MM.1S (cell line): ENCODE measurements at regions not wholly inside any gene's neighbourhood (a gene's known extent, or its start where the extent isn't known, plus 50 kb on each side); places are given as distances from the start of the nearest gene placed in this dataset.

Experiments used
- DNase-seq: peaks from one replicate; pipeline ENCODE4 v3.0.0-alpha.2; 2015
- H2AFZ ChIP-seq: fragments of 300-600 bp; sonication (generic); 2 replicates; pipeline ENCODE4 v1.6.0; 2016; ENCODE audit warnings: antibody characterized with exemption, low read length
- H3F3A ChIP-seq: fragments of 300-600 bp; sonication (generic); 2 replicates; pipeline ENCODE4 v1.6.1; 2016; ENCODE audit warnings: mild to moderate bottlenecking, antibody characterized with exemption, low read length, moderate library complexity, mixed read lengths; ENCODE audit not compliant: insufficient read depth
- H3K27ac ChIP-seq: fragments of 300-600 bp; sonication (generic); 2 replicates; pipeline ENCODE4 v1.5.1; 2016; ENCODE audit warnings: mild to moderate bottlenecking, low read length
- H3K27me3 ChIP-seq: fragments of 300-600 bp; sonication (generic); replicated peaks from 2 replicates; pipeline ENCODE4 v1.6.0; 2016; ENCODE audit warnings: low read length; ENCODE audit not compliant: insufficient read depth
- H3K36me3 ChIP-seq: fragments of 300-600 bp; sonication (generic); replicated peaks from 2 replicates; pipeline ENCODE4 v1.6.1; 2016; ENCODE audit warnings: mild to moderate bottlenecking, low read length, mixed read lengths; ENCODE audit not compliant: insufficient read depth
- H3K4me1 ChIP-seq: fragments of 300-600 bp; sonication (generic); 2 replicates; pipeline ENCODE4 v1.6.1; 2016; ENCODE audit warnings: low read length, mixed read lengths
- H3K4me2 ChIP-seq: fragments of 300-600 bp; sonication (generic); 2 replicates; pipeline ENCODE4 v1.6.0; 2016; ENCODE audit warnings: low read depth, low read length
- H3K4me3 ChIP-seq: fragments of 300-600 bp; sonication (generic); 2 replicates; pipeline ENCODE4 v1.5.1; 2016; ENCODE audit warnings: low read length, mixed read lengths
- H3K79me2 ChIP-seq: fragments of 300-600 bp; sonication (generic); 2 replicates; pipeline ENCODE4 v1.6.1; 2016; ENCODE audit warnings: mixed run types, low read length, mixed read lengths
- H3K9ac ChIP-seq: fragments of 300-600 bp; sonication (generic); 2 replicates; pipeline ENCODE4 v1.6.1; 2016; ENCODE audit warnings: low read length, mixed read lengths
- H3K9me2 ChIP-seq: fragments of 300-600 bp; sonication (generic); replicated peaks from 2 replicates; pipeline ENCODE4 v1.6.1; 2016; ENCODE audit warnings: mild to moderate bottlenecking, low read length, mixed read lengths; ENCODE audit not compliant: insufficient read depth
- H3K9me3 ChIP-seq: fragments of 300-600 bp; sonication (generic); replicated peaks from 2 replicates; pipeline ENCODE4 v1.6.1; 2016; ENCODE audit warnings: mild to moderate bottlenecking, low read length, mixed read lengths; ENCODE audit not compliant: insufficient read depth
- H4K20me1 ChIP-seq: fragments of 300-600 bp; sonication (generic); 2 replicates; pipeline ENCODE4 v1.6.1; 2016; ENCODE audit warnings: mild to moderate bottlenecking, low read length, moderate library complexity, mixed read lengths; ENCODE audit not compliant: insufficient read depth
- EZH2 ChIP-seq: fragments of 300-600 bp; sonication (generic); optimal IDR thresholded peaks from 2 replicates; pipeline ENCODE3; 2017; ENCODE audit warnings: low read depth, mild to moderate bottlenecking, antibody characterized with exemption, low read length, mixed read lengths
- EZH2phosphoT487 ChIP-seq: fragments of 300-600 bp; sonication (generic); IDR thresholded peaks from 2 replicates; pipeline ENCODE4 v1.6.1; 2018; ENCODE audit warnings: antibody characterized with exemption, low read length
- TF ChIP-seq, protein P1 (sequence below): fragments of 300-600 bp; sonication (generic); IDR thresholded peaks from 2 replicates; pipeline ENCODE4 v1.5.1; 2016; ENCODE audit warnings: antibody characterized with exemption, low read length, mixed read lengths

DNA sequence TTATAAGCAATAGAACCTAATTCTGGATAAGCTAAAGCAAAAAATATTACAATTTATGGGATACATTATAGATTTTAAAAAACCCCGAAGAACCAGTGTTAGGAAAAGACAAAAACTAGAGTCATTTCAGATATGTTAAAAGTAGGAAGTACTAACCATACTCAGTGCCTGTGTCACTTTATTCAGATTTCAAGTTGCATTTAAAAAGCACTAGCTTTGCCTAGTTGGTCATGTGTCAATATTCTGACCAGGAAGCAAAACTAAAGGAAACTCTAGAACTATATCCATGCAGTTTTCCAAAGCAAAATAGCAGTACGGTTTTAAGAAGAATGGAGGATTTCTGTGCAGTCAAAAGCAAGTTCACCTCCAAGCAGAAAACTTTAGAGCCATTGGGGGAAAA, 88.4 kb downstream of the RAP2B start:
- no peaks in the 10 kb centered on the region for H3K4me1 ChIP-seq
- TF ChIP-seq, protein P1, sequence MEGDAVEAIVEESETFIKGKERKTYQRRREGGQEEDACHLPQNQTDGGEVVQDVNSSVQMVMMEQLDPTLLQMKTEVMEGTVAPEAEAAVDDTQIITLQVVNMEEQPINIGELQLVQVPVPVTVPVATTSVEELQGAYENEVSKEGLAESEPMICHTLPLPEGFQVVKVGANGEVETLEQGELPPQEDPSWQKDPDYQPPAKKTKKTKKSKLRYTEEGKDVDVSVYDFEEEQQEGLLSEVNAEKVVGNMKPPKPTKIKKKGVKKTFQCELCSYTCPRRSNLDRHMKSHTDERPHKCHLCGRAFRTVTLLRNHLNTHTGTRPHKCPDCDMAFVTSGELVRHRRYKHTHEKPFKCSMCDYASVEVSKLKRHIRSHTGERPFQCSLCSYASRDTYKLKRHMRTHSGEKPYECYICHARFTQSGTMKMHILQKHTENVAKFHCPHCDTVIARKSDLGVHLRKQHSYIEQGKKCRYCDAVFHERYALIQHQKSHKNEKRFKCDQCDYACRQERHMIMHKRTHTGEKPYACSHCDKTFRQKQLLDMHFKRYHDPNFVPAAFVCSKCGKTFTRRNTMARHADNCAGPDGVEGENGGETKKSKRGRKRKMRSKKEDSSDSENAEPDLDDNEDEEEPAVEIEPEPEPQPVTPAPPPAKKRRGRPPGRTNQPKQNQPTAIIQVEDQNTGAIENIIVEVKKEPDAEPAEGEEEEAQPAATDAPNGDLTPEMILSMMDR: no peak
- no peak for TF ChIP-seq EZH2phosphoT487
- TF ChIP-seq EZH2: no peak
- DNase-seq: no peak
- H3K9ac ChIP-seq: no peak overlapping the region
- H3K4me2 ChIP-seq: no peak overlapping the region
- H2AFZ ChIP-seq: no peak overlapping the region
- no peaks in the 10 kb centered on the region for H3K27me3 ChIP-seq
- no peak overlapping the region for H3K27ac ChIP-seq
- no peak overlapping the region for H3K4me3 ChIP-seq
- H3F3A ChIP-seq: no peaks in the 10 kb centered on the region
- H4K20me1 ChIP-seq: no peaks in the 10 kb centered on the region
- H3K9me3 ChIP-seq: no peaks in the 10 kb centered on the region
- no peaks in the 10 kb centered on the region for H3K9me2 ChIP-seq
- H3K36me3 ChIP-seq: no peaks in the 10 kb centered on the region
- H3K79me2 ChIP-seq: no peaks in the 10 kb centered on the region

DNA sequence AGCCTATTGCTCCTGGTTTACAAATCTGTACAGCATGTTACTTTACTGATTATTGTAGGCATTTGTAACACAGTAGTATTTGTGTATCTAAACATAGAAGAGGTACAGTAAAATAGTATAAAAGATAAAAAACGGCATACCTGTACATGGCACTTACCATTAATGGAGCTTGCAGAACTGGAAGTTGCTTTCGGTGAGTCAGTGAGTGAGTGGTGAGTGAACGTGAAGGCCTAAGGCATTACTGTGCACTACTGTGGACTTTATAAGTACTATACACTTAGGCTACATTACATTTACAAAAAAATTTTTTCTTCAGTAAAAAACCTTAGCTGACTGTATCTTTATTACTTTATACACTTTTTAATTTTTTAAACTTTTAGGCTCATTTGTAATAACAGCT, 90.9 kb downstream of the RAP2B start:
- Histone ChIP-seq H3F3A (no peaks in the 10 kb centered on the region), H3K9ac (no peak overlapping the region), H3K4me3 (no peak overlapping the region), H3K4me2 (no peak overlapping the region), H3K4me1 (no peaks in the 10 kb centered on the region), H3K9me2 (no peaks in the 10 kb centered on the region), H2AFZ (no peak overlapping the region), H3K36me3 (no peaks in the 10 kb centered on the region), H3K9me3 (no peaks in the 10 kb centered on the region), H3K27me3 (no peaks in the 10 kb centered on the region), H4K20me1 (no peaks in the 10 kb centered on the region), H3K27ac (no peak overlapping the region), H3K79me2 (no peaks in the 10 kb centered on the region)
- TF ChIP-seq EZH2: no peak
- TF ChIP-seq EZH2phosphoT487: no peak
- TF ChIP-seq, protein P1: no peak
- no peak for DNase-seq

DNA sequence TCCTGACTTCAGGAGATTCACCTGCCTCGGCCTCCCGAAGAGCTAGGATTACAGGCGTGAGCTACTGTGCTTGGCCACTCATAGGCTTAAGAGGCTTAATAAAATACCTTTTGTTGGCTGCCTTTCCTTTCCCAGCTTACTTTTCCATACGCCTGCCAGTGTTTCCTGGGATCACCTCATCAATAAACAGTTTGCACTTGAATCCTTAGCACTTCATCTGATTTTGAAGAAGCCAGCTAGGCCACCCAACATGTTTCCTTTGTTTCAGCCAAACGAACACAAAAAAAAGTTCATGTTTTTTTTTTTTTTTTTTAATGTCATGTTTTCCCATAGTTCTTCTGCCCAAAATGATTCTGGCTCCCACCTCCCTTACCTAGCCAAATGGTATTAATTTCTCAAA, 92.3 kb downstream of the RAP2B start:
- Histone ChIP-seq H3K9ac (no peak overlapping the region), H3K4me2 (no peak overlapping the region), H3K36me3 (no peaks in the 10 kb centered on the region), H3K27ac (no peak overlapping the region), H3F3A (no peaks in the 10 kb centered on the region), H3K9me3 (no peaks in the 10 kb centered on the region), H3K4me3 (no peak overlapping the region), H2AFZ (no peak overlapping the region), H3K4me1 (no peaks in the 10 kb centered on the region), H3K27me3 (no peaks in the 10 kb centered on the region), H4K20me1 (no peaks in the 10 kb centered on the region), H3K9me2 (no peaks in the 10 kb centered on the region), H3K79me2 (no peaks in the 10 kb centered on the region)
- TF ChIP-seq, protein P1: no peak
- TF ChIP-seq EZH2: no peak
- TF ChIP-seq EZH2phosphoT487: no peak
- no peak for DNase-seq
